NCI-H524 (cell line): ENCODE measurements at regions not wholly inside any gene's neighbourhood (a gene's known extent, or its start where the extent isn't known, plus 50 kb on each side); places are given as distances from the start of the nearest gene placed in this dataset.
"Not testable (repeated sequence)": the region's sequence is repeated elsewhere in the genome, so short reads cannot be mapped to it uniquely, and the experiment has no call there.

ENCODE experiments used
- DNase-seq, 2 experiments: peaks; one replicate each; lab custom pipeline; 2025; lab: John Stamatoyannopoulos, UW

GRCh38 chrX:64853424-64853823 lies 122.8 kb downstream of the ZC4H2 start:
- DNase-seq, result no peak

- no peak for DNase-seq
These were observed 125.7 kb downstream of the ZC4H2 start for GRCh38 chrX:64850371-64851082.

GRCh38 chrX:64843224-64843623 lies 133.0 kb downstream of the ZC4H2 start:
- DNase-seq, result no peak

GRCh38 chrX:64842492-64842891 lies 133.8 kb downstream of the ZC4H2 start:
- DNase-seq, result no peak

GRCh38 chrX:64805683-64806082 lies 170.6 kb downstream of the ZC4H2 start:
- no peak for DNase-seq

- peak in 1 of 2 experiments; percentile 13 for DNase-seq
These were observed 183.5 kb downstream of the ZC4H2 start for GRCh38 chrX:64792598-64793337.

GRCh38 chrX:64782923-64783322 lies 193.3 kb downstream of the ZC4H2 start:
- DNase-seq, result no peak

GRCh38 chrX:64758047-64758446 lies 218.2 kb downstream of the ZC4H2 start:
- no peak for DNase-seq

GRCh38 chrX:64739792-64740378 lies 236.4 kb downstream of the ZC4H2 start:
- DNase-seq, result peak; percentile 7 to 61

- no peak for DNase-seq
These were observed 277.9 kb downstream of the ZC4H2 start for GRCh38 chrX:64698317-64698716.

GRCh38 chrX:64695372-64695771 lies 280.9 kb downstream of the ZC4H2 start:
- DNase-seq, result peak in 1 of 2 experiments; percentile 9

GRCh38 chrX:64662876-64663275 lies 267.6 kb upstream of the MTMR8 start:
- DNase-seq, result peak in 1 of 2 experiments; percentile 8

GRCh38 chrX:64657229-64657628 lies 262.0 kb upstream of the MTMR8 start:
- not testable (repeated sequence) for DNase-seq

- DNase-seq, result peak in 1 of 2 experiments; percentile 0
These were observed 247.2 kb upstream of the MTMR8 start for GRCh38 chrX:64642482-64642881.
